ENCODE measurements at regions not wholly inside any gene's neighbourhood (a gene's known extent, or its start where the extent isn't known, plus 50 kb on each side); places are given as distances from the start of the nearest gene placed in this dataset.

DNA sequence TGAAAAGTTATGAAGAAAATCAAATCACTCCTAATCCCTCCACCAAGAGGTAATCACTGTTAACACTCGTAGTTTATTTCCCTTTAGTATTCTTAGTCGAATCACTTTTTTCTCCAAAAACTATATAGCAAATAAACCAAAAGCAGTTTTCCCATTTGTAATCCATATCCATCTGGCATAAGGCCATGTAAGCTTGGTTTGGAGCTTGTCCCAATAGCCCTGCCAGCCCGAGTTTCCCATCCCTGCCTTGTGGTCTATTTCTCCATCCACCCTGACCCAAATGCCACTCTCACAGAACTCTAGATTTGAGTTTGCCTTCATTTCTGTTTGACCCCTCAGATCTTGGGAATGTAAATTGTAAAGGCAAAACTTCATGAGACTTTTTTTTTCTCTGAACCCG, 71.8 kb upstream of the DSP start (continued):
- TF ChIP-seq ZNF33A (CRISPR knock-in tag; IDR thresholded peaks at IDR 0.05; ENCODE audit: borderline replicate concordance) (no peak), DNMT3B (CRISPR knock-in tag; conservative IDR thresholded peaks at IDR 0.05) (no peak), SRY (CRISPR knock-in tag; IDR thresholded peaks at IDR 0.05) (no peak), ZNF160 (CRISPR knock-in tag; IDR thresholded peaks at IDR 0.05) (no peak)
- TF ChIP-seq, protein P1, sequence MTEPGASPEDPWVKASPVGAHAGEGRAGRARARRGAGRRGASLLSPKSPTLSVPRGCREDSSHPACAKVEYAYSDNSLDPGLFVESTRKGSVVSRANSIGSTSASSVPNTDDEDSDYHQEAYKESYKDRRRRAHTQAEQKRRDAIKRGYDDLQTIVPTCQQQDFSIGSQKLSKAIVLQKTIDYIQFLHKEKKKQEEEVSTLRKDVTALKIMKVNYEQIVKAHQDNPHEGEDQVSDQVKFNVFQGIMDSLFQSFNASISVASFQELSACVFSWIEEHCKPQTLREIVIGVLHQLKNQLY (CRISPR knock-in tag; IDR thresholded peaks at IDR 0.05), result no peak

DNA sequence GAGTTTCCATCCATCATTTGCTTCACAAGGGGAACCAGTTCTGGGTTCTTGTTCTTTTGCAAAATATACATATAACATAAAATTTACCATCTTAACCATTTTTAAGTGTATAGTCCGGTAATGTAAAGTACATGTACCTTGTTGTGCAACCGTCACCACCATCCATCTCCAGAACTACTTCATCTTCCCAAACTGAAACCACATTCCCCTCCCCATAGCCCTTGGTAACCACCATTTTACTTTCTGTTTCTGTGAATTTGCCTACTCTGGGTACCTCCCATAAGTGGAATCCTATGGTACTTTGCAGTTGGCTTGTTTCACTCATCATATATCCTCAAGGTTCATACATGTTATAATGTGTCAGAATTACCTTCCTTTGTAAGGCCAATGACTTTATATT, 70.3 kb upstream of the DSP start:
- H3K27ac ChIP-seq (ENCODE audit: extremely low read length, insufficient read depth, low read length), result no peak overlapping the region
- no peaks in the 10 kb centered on the region for H3K9me3 ChIP-seq (ENCODE audit: low read length)
- no peak overlapping the region for H3K4me2 ChIP-seq (ENCODE audit: low read depth, low read length)
- no peaks in the 10 kb centered on the region; a peak in 1 of 5 replicates for H3K27me3 ChIP-seq (ENCODE audit: control insufficient read depth in 1 of 2, insufficient read depth in 2 of 2, low read length in 2 of 2)
- peaks cover 44% of the 10 kb centered on the region for H3K4me1 ChIP-seq (ENCODE audit: insufficient read depth, low read length)
- CTCF ChIA-PET (ENCODE audit: low intra/inter-chr PET ratio, low total read pairs), result no interaction called here
- TF ChIP-seq ZFP82 (CRISPR knock-in tag; IDR thresholded peaks at IDR 0.05; ENCODE audit: borderline replicate concordance), result no peak
- 88% methylated on average over 2 of the region's 2 CpGs for WGBS (ENCODE audit: low lambda C conversion rate)
- H3K4me3 ChIP-seq (replicated peaks in 1 of 3; ENCODE audit: insufficient read depth in 1 of 3, low read depth in 2 of 3, low read length in 3 of 3), result no peak overlapping the region
- in situ Hi-C loops (cut with HindIII; ENCODE audit: extremely low pct_ligation_motif_present, low pct_unique_long_range_greater_than_20kb) (no loop called here), intact Hi-C loops (cut with micrococcal nuclease; ENCODE audit: unreplicated experiment) (no loop called here)
- no peaks in the 10 kb centered on the region for H3K79me2 ChIP-seq (ENCODE audit: insufficient read depth, low read length)
- no peak overlapping the region for H3K9ac ChIP-seq (ENCODE audit: insufficient read depth, low read depth, low read length)
- H4K20me1 ChIP-seq (ENCODE audit: insufficient read depth, low read length), result no peaks in the 10 kb centered on the region
- H2AFZ ChIP-seq (ENCODE audit: low read length), result no peak overlapping the region
- H3K36me3 ChIP-seq (replicated peaks in 1 of 2; ENCODE audit: control insufficient read depth in 1 of 2, insufficient read depth in 2 of 2, low read length in 2 of 2), result no peaks in the 10 kb centered on the region
- no peak for FAIRE-seq
- DNase-seq (ENCODE audit: low spot score), result no peak
- no TSS peak for BruUV-seq (replicated peaks)
- no peak for ATAC-seq
- POLR2A ChIA-PET, result no interaction called here
